Activated naive CD4-positive, alpha-beta T cell treated with anti-CD3 and anti-CD28 coated beads, Interleukin-2, amount 50 U/mL, for 72 hours (primary cell): ENCODE measurements at regions not wholly inside any gene's neighbourhood (a gene's known extent, or its start where the extent isn't known, plus 50 kb on each side); places are given as distances from the start of the nearest gene placed in this dataset.

ENCODE experiments used
- ATAC-seq, 2 donors: fragments of 150-1000 bp; cut with Tn5 transposase; 2 replicates each; pipeline ENCODE4 v1.10.0; 2021; ENCODE audit warnings: mild to moderate bottlenecking in 2 of 2, moderate library complexity in 2 of 2
- DNase-seq, 2 donors: peaks; one replicate each; pipeline ENCODE4 v3.0.0; 2021 to 2022; ENCODE audit warnings: low spot score in 2 of 2
- H3K27ac Mint-ChIP-seq, 2 donors: one replicate each; pipeline ENCODE4 v1.8.0; 2022; ENCODE audit warnings: mild to moderate bottlenecking in 2 of 2, mixed read lengths in 2 of 2
- H3K36me3 Mint-ChIP-seq, 2 donors: one replicate each; pipeline ENCODE4 v1.8.0; 2022; ENCODE audit warnings: mixed read lengths in 2 of 2
- H3K9me3 Mint-ChIP-seq, 2 donors: one replicate each; pipeline ENCODE4 v1.8.0; 2022; ENCODE audit warnings: mixed read lengths in 2 of 2

DNA sequence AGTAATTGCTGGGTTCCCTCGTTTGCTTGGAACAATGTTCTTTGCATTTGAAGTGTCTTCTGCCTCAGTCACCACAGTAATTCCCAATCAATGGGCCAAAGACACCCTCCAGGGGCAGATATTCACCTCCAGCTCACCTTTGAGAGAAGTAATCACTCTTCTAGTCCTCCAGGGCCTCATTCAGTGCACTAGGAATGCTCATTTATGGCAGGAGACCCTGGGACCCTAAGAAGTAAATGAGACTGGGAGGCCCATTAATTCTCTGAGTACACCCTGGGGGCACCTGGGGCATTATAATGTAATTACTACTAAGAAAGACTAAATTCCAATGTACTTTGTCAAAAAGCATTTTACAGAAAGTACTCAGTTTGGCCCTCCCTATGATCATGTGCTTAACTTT is 158.2 kb upstream of the XYLT1 start:
- Mint-ChIP-seq H3K27ac (no peak overlapping the region), H3K36me3 (peaks cover 10 to 23% of the 10 kb centered on the region in 2 donors), H3K9me3 (peaks cover 19 to 22% of the 10 kb centered on the region in 2 donors)
- DNase-seq (no peak), ATAC-seq (no peak)

DNA sequence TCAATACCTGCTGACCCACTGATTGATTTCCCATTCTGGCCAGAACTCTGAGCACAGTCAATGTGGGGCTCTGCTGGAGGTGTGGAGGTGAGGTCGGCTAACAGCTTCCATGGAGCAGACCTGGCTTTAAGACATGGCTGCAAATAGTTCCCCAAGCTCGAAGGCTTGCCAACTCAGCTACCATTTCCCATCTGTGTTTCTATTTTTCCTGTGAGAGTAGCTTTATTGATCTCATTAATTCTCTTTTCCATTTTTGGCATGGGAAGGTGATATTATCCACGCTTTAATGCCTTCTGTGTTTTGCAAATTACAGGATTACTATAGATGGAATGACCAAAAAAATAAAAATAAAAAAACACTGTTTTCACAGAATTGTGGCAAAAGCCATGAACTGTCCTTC is 151.6 kb upstream of the XYLT1 start:
- no peak for ATAC-seq
- Mint-ChIP-seq H3K27ac (no peak overlapping the region), H3K9me3 (peaks cover 15 to 21% of the 10 kb centered on the region in 2 donors), H3K36me3 (peaks cover 8 to 22% of the 10 kb centered on the region in 2 donors)
- no peak for DNase-seq

DNA sequence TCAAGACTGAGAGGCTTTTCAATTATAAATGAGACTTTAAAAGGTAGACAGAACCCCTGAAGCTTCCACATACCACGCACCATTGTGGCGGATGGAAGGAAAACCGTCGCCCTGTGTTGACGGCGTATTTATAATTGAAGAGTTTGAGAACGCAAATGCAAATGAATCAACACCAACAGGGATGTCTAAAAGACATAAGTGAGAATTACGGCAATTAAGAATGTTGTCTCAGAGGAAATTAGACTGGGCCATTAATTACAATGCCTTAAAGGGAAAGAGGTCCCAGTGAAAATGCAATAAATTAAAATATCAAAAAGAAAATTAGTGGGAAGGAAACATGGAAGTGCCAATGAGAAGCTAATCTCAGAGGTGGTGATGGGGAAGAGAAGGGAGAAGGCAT is 148.5 kb upstream of the XYLT1 start:
- no peaks in the 10 kb centered on the region for H3K9me3 Mint-ChIP-seq
- no peaks in the 10 kb centered on the region for H3K36me3 Mint-ChIP-seq
- ATAC-seq (no peak), DNase-seq (no peak)
- no peak overlapping the region for H3K27ac Mint-ChIP-seq

DNA sequence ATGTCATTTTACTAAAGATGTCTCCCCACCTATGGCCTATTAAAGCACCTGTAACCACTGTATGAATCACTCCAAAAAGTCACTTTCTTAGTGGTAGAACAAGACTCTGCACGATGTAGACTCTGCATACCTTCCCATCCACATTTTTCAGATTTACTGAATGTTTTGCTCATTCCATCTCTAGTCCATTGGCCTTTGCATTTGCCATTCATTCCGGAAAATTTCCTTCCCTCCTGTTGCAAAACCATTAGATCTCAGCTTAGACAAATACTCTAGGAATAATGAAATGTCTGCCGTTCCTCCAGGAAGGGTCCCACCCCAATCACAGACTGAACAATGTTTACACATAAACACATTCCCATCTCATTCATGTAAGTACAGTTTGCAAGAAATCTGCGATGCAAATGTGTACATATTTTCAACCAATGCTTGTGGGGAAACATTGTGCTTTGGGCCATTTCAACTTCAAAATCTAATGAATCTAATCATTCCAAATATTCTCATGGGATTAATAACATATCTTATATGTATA is 146.3 kb upstream of the XYLT1 start:
- Mint-ChIP-seq H3K27ac (no peak overlapping the region), H3K36me3 (no peaks in the 10 kb centered on the region), H3K9me3 (no peaks in the 10 kb centered on the region)
- DNase-seq (no peak), ATAC-seq (no peak)

DNA sequence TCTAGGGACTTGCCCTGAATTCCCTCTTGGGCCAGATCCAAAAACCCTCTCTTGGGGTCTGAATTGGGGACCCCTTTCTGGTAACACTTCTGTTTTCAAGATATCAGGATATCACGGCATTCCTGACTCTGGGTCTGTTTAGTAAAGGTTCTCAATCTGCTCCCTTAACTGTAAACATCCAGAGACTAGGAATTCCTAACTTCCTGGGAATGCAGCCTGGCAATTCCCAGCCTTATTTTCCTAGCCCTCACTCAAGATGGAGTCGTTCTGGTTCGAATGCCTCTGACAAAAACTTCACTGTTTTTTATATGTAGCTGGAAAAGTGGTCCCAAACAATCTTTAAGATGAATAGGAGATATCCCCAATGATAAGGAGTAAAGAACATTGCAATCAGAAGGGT is 141.6 kb upstream of the XYLT1 start:
- ATAC-seq: no peak
- no peak for DNase-seq
- Mint-ChIP-seq H3K27ac (no peak overlapping the region), H3K9me3 (no peaks in the 10 kb centered on the region), H3K36me3 (no peaks in the 10 kb centered on the region)

DNA sequence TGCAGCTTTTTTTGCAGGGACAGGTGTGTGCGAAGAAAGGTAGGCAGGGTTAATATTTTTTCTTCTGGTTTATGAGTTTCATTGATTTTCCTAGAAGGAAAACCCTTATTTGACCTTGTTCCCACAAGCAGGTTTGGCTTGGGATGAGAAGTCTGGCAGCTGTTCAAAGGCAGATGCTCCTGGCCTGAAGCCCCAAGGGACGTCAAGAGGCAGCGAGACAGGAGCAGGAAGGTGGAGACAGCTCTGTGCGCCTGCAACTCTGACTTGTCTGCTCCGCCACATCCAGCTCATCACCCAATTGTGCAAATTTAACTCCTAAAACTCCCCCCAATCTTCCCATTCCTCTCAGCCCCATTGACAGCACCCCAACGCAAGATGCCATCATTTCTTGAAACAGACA is 136.8 kb upstream of the XYLT1 start:
- H3K27ac Mint-ChIP-seq: no peak overlapping the region
- no peaks in the 10 kb centered on the region for H3K36me3 Mint-ChIP-seq

DNA sequence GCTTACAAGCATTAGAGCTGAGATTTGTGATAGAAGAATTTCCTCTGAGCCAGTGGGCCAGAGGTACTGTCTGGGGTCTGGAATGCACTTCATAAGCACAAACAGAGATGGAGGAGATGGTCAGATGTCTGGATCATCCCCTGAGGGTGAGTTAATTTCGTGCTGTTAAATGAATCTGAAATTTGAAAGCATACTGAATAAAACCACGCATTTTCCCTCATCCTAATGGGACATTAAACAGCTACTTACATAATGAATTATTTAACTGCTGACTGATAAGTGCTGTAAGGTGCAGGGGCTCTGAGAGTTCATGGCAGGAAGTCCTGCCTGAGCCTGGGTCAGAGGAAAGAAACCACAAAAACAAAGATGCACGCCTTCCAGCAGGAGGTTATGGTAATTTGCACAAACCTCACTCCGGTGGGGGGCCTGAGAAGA is 136.3 kb upstream of the XYLT1 start:
- DNase-seq: no peak
- no peak overlapping the region for H3K27ac Mint-ChIP-seq
- H3K36me3 Mint-ChIP-seq: no peaks in the 10 kb centered on the region
- no peaks in the 10 kb centered on the region for H3K9me3 Mint-ChIP-seq
- ATAC-seq: no peak

More for the DNA sequence above, 136.8 kb upstream of the XYLT1 start:
- no peaks in the 10 kb centered on the region for H3K9me3 Mint-ChIP-seq
- ATAC-seq: no peak
- DNase-seq: no peak

DNA sequence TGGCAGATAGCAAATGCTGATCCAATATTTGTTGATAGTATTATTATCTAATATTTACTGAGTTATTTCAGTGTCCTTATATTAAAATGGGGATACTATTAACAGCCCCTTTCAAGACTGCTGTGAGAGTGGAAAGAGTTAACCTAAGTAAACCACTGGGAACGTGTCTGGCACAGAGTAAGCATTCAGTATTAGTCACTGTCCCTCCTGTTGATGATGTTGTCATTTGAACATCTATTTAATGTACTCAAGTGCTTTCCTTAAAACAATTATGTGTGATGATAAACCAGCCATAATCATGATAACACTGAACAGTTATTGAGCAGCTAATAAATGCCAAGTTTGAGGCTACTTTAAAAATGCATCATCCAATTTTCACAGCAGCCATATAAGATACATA is 135.7 kb upstream of the XYLT1 start:
- ATAC-seq: no peak
- no peak overlapping the region for H3K27ac Mint-ChIP-seq

DNA sequence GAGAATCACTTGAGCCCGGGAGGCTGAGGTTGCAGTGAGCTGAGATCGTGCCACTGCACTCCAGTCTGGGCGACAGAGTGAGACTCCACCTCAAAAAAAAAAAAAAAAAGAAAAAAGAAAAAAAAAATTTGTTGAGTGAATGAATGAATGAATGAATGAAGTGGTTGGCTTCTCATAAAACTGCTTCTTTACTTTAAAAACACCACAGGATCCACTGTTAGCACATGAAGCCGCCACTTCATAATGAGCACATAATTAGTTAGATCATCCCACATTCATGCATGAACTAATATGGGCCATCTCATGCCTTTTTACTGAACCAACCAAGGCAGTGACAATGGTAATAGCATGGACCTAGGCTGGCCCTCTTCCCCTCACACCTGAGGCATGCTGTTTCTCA is 135.0 kb upstream of the XYLT1 start:
- Mint-ChIP-seq H3K27ac (no peak overlapping the region), H3K9me3 (no peaks in the 10 kb centered on the region), H3K36me3 (no peaks in the 10 kb centered on the region)
- ATAC-seq (no peak), DNase-seq (no peak)

More for the DNA sequence above, 135.7 kb upstream of the XYLT1 start:
- DNase-seq: no peak
- no peaks in the 10 kb centered on the region for H3K9me3 Mint-ChIP-seq
- H3K36me3 Mint-ChIP-seq: no peaks in the 10 kb centered on the region

DNA sequence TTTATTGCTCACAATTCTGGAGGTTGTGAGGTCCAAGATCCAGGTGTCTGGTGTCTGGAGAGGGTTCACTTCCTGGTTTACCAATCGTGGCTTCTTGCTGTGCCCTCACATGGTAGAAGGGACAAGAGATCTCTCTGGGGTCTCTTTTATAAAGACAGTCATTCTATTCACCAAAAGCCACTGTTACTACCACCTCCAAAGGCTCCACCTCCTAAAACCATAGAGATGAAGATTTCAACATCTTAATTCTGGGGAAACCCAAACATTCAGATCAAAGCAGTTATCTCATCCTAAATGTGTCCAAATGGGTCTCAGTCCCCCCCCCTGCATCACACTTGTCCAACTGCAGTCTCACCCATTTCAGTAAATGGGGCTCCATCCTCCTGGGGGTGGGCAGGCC is 132.9 kb upstream of the XYLT1 start:
- H3K36me3 Mint-ChIP-seq: peaks cover 1 to 4% of the 10 kb centered on the region in 2 donors

DNA sequence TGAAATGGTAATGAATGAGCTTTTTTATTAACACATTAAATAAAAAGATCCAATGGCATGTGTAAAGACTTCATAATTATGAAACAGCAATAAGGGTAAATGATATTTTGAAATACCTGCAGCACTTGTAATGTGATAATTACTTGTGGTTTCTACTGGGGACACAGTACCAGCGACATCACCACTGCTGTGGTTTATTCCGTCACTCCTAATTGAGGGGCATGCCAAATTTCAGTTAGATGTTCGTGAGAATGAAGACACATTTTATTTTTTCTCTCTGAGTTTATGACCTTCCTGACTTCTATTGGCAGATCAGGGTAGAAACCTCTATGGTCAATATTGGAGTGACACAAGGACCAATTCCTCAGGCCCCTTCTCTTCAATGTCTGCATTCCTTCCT is 131.9 kb upstream of the XYLT1 start:
- Mint-ChIP-seq H3K27ac (no peak overlapping the region), H3K9me3 (peaks cover 0 to 14% of the 10 kb centered on the region in 2 donors), H3K36me3 (peaks cover 10 to 13% of the 10 kb centered on the region in 2 donors)
- ATAC-seq (no peak), DNase-seq (no peak)

More for the DNA sequence above, 132.9 kb upstream of the XYLT1 start:
- H3K27ac Mint-ChIP-seq: no peak overlapping the region
- H3K9me3 Mint-ChIP-seq: peaks cover 0 to 5% of the 10 kb centered on the region in 2 donors
- DNase-seq (no peak), ATAC-seq (no peak)

DNA sequence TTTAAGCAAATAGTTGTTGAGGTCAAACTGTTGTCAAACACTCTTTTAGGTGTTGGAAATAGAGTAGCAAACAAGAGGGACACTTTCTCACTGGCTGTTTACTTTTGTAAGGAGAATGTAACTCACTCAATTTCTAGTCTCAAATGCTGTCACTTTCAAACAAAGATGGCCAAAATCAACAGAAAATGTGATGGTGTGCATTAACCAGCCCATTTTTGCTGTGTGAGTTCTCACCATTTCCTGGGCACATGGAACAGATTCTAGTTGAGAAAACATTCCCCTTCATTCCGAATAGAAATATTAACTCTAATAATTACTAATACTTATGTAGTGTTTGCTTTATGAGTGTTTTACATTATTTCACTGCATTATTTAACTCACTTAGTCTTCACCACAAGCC is 128.2 kb upstream of the XYLT1 start:
- Mint-ChIP-seq H3K27ac (no peak overlapping the region), H3K9me3 (peaks cover 0 to 16% of the 10 kb centered on the region in 2 donors), H3K36me3 (peaks cover 13 to 17% of the 10 kb centered on the region in 2 donors)
- DNase-seq (no peak), ATAC-seq (no peak)

DNA sequence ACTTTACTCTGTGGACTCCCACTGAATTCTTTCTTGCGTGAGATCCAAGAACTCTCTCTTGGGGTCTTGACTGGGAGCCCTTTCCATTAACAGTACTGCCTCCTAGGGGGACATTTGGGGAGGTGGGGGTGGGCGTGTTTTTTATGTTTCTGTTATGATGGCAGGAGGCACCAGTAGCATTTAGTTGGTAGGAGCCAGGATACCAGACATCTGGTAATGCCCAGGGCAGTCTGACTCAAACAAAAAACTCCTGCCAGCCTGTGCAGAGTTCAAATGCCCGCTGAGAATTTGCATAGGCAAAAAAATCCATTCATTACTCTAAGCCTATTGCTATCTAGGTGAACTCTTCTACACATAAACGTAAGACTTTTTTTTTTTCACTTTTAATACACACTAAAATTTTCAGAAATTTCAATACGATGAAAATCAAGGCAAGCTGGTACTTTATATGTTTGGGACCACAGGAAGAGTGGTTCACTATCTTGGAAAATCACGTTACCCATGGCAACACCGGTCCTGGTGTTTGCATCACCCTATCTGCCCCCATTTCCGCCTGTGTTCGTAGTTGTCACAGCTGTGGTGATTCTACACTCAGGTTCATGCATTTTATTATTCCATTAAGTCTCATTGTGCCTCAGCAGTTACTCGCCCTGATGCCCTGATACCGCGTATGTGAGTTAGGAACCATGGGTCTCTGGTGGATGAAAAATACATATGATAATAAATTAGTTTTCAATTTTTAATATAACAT is 121.1 kb upstream of the XYLT1 start:
- ATAC-seq (peak; percentile 19 to 26), DNase-seq (no peak)
- H3K27ac Mint-ChIP-seq: peak overlapping the region; percentile 83 to 90
- H3K9me3 Mint-ChIP-seq: peaks cover 4% of the 10 kb centered on the region in 2 donors
- H3K36me3 Mint-ChIP-seq: peaks cover 7 to 8% of the 10 kb centered on the region in 2 donors

DNA sequence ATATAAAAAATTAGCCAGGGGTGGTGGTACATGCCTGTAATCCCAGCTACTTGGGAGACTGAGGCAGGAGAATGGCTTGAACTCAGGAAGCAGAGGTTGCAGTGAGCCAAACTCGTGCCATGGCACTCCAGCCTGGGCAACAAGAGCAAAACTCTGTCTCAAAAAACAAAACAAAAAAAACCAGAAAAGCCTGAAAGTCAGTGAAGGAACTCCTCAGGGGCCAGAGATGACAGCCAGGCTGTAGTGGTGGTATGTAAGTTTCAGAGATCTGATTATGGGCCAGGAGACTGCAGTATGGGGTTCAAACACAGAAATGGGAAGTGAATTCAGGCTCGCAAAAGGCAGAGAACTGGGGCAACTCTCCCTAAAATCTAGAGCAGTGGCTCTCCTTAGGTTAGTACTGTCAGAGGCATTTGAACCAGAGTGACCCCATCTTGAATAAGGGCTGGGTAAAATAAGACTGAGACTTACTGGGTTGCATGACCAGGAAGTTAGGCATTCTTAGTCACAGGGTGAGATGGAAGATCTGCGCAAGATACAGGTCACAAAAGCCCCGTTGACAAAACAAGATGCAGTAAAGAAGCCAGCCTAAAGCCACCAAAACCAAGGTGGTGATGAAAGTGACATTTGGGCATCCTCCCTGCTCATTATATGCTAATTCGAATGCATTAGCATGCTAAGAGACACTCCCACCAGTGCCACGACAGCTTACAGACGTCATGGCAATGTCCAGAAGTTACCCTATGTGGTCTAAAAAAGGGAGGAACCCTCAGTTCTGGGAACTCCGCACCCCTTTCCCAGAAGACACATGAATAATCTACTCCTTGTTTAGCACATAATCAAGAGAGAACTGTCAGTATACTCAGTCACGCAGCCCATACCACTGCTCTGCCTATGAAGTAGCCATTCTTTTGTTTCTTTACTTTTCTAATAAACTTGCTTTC is 120.2 kb upstream of the XYLT1 start:
- ATAC-seq (peak; percentile 83 to 85), DNase-seq (peak; percentile 5 to 65)
- Mint-ChIP-seq H3K9me3 (peaks cover 4% of the 10 kb centered on the region in 2 donors), H3K36me3 (peaks cover 8% of the 10 kb centered on the region in 2 donors), H3K27ac (peak overlapping the region; percentile 83 to 90)

DNA sequence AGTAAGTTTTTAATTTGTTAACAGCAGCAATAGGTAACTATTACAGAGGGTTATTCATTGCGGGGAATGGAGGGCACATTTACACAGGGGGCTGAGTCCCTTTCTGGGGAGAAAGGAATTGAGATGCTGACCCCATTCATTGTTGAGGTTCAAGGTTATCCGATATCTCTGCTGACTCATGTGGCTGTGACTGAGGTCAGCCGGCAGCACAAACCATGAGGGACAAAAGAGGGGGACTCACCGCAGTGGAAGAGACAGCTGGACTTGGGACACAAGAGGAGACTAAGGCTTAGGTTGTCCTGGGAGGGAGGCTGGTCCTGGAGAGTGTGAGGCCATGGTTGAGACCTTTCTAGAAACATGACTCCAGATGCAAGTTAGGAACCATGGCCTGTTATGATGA is 119.1 kb upstream of the XYLT1 start:
- no peak for ATAC-seq
- H3K36me3 Mint-ChIP-seq: peaks cover 17 to 19% of the 10 kb centered on the region in 2 donors
- DNase-seq: no peak
- peak overlapping the region; percentile 32 to 90 for H3K27ac Mint-ChIP-seq
- H3K9me3 Mint-ChIP-seq: peaks cover 8 to 15% of the 10 kb centered on the region in 2 donors

DNA sequence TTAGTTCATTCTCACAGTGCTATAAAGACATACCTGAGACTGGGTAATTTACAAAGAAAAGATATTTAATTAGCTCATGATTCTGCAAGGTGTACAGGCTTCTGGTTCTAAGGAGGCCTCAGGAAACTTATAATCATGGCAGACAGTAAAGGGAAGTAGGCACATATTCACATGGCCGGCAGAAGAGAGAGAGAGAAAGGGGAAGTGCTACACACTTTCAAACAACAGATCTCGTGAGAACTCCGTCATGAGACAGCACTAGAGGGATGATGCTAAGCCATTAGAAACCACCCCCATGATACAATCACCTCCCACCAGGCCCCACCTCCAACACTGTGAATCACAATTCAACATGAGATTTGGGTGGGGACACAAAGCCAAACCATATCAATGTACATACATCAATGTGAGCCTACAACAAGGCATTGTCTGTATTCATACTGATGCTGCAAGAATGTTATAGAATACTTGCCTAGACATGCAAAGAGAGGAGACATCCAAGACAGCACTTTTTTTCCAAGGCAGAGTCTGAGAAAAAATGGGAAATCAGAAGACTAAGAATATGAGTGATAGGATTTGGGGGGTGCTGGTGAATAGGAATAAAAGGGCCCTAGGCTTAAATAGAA is 114.8 kb upstream of the XYLT1 start:
- Mint-ChIP-seq H3K9me3 (peaks cover 8 to 24% of the 10 kb centered on the region in 2 donors), H3K36me3 (peaks cover 19 to 22% of the 10 kb centered on the region in 2 donors), H3K27ac (no peak overlapping the region)
- DNase-seq (no peak), ATAC-seq (no peak)
